Neural cell (in vitro differentiated cells): ENCODE measurements at regions not wholly inside any gene's neighbourhood (a gene's known extent, or its start where the extent isn't known, plus 50 kb on each side); places are given as distances from the start of the nearest gene placed in this dataset.

ENCODE experiments used
- H2AFZ ChIP-seq: fragments of 200-600, 300-800 bp; sonication (generic), shearing (Covaris generic); 2 replicates; pipeline ENCODE4 v1.6.0; 2014; ENCODE audit warnings: low read depth, mild to moderate bottlenecking, antibody characterized with exemption, low read length, moderate library complexity
- H3F3A ChIP-seq: fragments of 200-600 bp; shearing (Covaris generic); 2 replicates; pipeline ENCODE4 v1.6.1; 2016; ENCODE audit warnings: mild to moderate bottlenecking, moderate library complexity, mixed read lengths, antibody characterized with exemption, low read length; ENCODE audit not compliant: insufficient read depth, poor library complexity, severe bottlenecking
- H3K27ac ChIP-seq: fragments of 200-600, 300-800 bp; sonication (generic), shearing (Covaris generic); 2 replicates; pipeline ENCODE4 v1.5.1; 2014; ENCODE audit warnings: mild to moderate bottlenecking, low read length, moderate library complexity
- H3K27me3 ChIP-seq: fragments of 300-800, 200-600 bp; sonication (generic), shearing (Covaris generic); 2 replicates; pipeline ENCODE4 v1.6.0; 2014; ENCODE audit warnings: mild to moderate bottlenecking, low read depth, low read length, moderate library complexity; ENCODE audit not compliant: insufficient read depth
- H3K36me3 ChIP-seq: fragments of 300-800, 200-600 bp; sonication (generic), shearing (Covaris generic); 2 replicates; pipeline ENCODE4 v1.5.1; 2014; ENCODE audit warnings: mild to moderate bottlenecking, antibody characterized with exemption, low read length, moderate library complexity; ENCODE audit not compliant: insufficient read depth
- H3K4me2 ChIP-seq: fragments of 300-800, 200-600 bp; sonication (generic), shearing (Covaris generic); 2 replicates; pipeline ENCODE4 v1.6.0; 2014; ENCODE audit warnings: mild to moderate bottlenecking, low read length
- H3K4me3 ChIP-seq: fragments of 300-800, 200-600 bp; sonication (generic), shearing (Covaris generic); 2 replicates; pipeline ENCODE4 v1.5.1; 2014; ENCODE audit warnings: mild to moderate bottlenecking, low read length, moderate library complexity
- H3K79me2 ChIP-seq: fragments of 200-600 bp; shearing (Covaris generic); replicated peaks from 2 replicates; pipeline ENCODE4 v1.6.0; 2014; ENCODE audit warnings: mild to moderate bottlenecking, low read length, moderate library complexity; ENCODE audit not compliant: insufficient read depth
- H3K9ac ChIP-seq: fragments of 300-800, 200-600 bp; sonication (generic), shearing (Covaris generic); 2 replicates; pipeline ENCODE4 v1.6.1; 2016; ENCODE audit warnings: mild to moderate bottlenecking, low read length, mixed read lengths
- H3K9me2 ChIP-seq: fragments of 200-600 bp; shearing (Covaris generic); 2 replicates; pipeline ENCODE4 v1.6.1; 2016; ENCODE audit warnings: mild to moderate bottlenecking, low read length, mixed read lengths; ENCODE audit not compliant: insufficient read depth
- H3K9me3 ChIP-seq: fragments of 200-600, 300-800 bp; sonication (generic), shearing (Covaris generic); 2 replicates; pipeline ENCODE4 v1.6.1; 2016; ENCODE audit warnings: mild to moderate bottlenecking, mixed run types, low read length, moderate library complexity, mixed read lengths
- H4K20me1 ChIP-seq: fragments of 200-600 bp; shearing (Covaris generic); 2 replicates; pipeline ENCODE4 v1.6.1; 2016; ENCODE audit warnings: mild to moderate bottlenecking, mixed run types; ENCODE audit not compliant: insufficient read depth
- CTCF ChIP-seq: fragments of 450-650 bp; IDR thresholded peaks from 2 replicates; pipeline ENCODE4 v1.5.1; 2014; ENCODE audit warnings: antibody characterized with exemption, mild to moderate bottlenecking, moderate library complexity; ENCODE audit not compliant: poor library complexity, severe bottlenecking
- EZH2 ChIP-seq: fragments of 200-600, 300-800 bp; shearing (Covaris generic), sonication (generic); IDR thresholded peaks from 2 replicates; pipeline ENCODE4 v1.6.1; 2014; ENCODE audit warnings: antibody characterized with exemption, low read length, borderline replicate concordance, mild to moderate bottlenecking; ENCODE audit not compliant: insufficient read depth, poor library complexity, severe bottlenecking
- MXI1 ChIP-seq: fragments of 450-650 bp; conservative IDR thresholded peaks from 2 replicates; pipeline ENCODE4 v1.6.1; 2014; ENCODE audit warnings: antibody characterized with exemption, mild to moderate bottlenecking; ENCODE audit not compliant: poor library complexity, severe bottlenecking
- POLR2AphosphoS5 ChIP-seq: IDR thresholded peaks from 2 replicates; pipeline ENCODE4 v1.6.1; 2012
- RAD21 ChIP-seq: fragments of 450-650 bp; conservative IDR thresholded peaks from 2 replicates; pipeline ENCODE4 v1.6.1; 2014; ENCODE audit warnings: antibody characterized with exemption, mild to moderate bottlenecking, moderate library complexity
- REST ChIP-seq: IDR thresholded peaks from 2 replicates; pipeline ENCODE4 v1.6.1; 2012; ENCODE audit warnings: borderline replicate concordance
- SMC3 ChIP-seq: fragments of 450-650 bp; conservative IDR thresholded peaks from 2 replicates; pipeline ENCODE4 v1.6.1; 2014; ENCODE audit warnings: antibody characterized with exemption, mild to moderate bottlenecking, moderate library complexity; ENCODE audit not compliant: poor library complexity
- TAF1 ChIP-seq: IDR thresholded peaks from 2 replicates; pipeline ENCODE4 v1.6.1; 2012; ENCODE audit warnings: low read depth

DNA sequence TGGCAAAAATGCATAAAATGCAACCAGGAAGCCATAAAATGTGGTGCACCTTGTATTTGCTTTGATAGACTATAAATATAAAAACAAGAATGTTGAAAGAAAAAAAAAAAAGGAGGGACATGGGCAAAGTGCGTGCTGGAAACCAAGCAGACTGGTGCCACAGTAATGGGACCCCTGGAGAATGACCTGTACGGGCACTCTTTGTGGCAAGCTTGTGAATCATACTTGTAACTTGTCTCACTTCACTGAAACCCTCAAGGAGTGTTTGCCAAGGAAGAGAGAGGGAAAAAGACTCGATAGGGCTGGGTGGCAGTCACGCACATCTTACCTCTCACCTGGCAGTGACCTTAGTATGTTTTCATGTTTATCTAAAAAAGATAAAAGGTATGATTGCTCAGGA, 1183.6 kb downstream of the GATA3 start:
- Histone ChIP-seq H4K20me1 (no peaks in the 10 kb centered on the region), H3K4me2 (no peak overlapping the region), H2AFZ (no peak overlapping the region), H3K27me3 (no peaks in the 10 kb centered on the region), H3K79me2 (no peaks in the 10 kb centered on the region), H3K9me2 (no peaks in the 10 kb centered on the region), H3K27ac (no peak overlapping the region), H3F3A (no peaks in the 10 kb centered on the region), H3K9me3 (no peaks in the 10 kb centered on the region), H3K4me3 (no peak overlapping the region), H3K9ac (no peak overlapping the region), H3K36me3 (no peaks in the 10 kb centered on the region)
- TF ChIP-seq POLR2AphosphoS5 = no peak

GRCh38 chr10:9239298-9239697, 1184.8 kb downstream of the GATA3 start:
- H3K9me3 ChIP-seq = no peaks in the 10 kb centered on the region
- no peaks in the 10 kb centered on the region for H4K20me1 ChIP-seq
- H3K27ac ChIP-seq = no peak overlapping the region
- H3K79me2 ChIP-seq = no peaks in the 10 kb centered on the region
- H3K36me3 ChIP-seq = no peaks in the 10 kb centered on the region
- H3F3A ChIP-seq = no peaks in the 10 kb centered on the region
- H3K9me2 ChIP-seq = no peaks in the 10 kb centered on the region
- no peak overlapping the region for H3K9ac ChIP-seq
- no peak overlapping the region for H3K4me2 ChIP-seq
- H3K4me3 ChIP-seq = no peak overlapping the region
- TF ChIP-seq EZH2 (no peak), POLR2AphosphoS5 (no peak), MXI1 (no peak), RAD21 (no peak), CTCF (no peak), SMC3 (no peak), TAF1 (no peak)
- no peak overlapping the region for H2AFZ ChIP-seq
- no peaks in the 10 kb centered on the region for H3K27me3 ChIP-seq

DNA sequence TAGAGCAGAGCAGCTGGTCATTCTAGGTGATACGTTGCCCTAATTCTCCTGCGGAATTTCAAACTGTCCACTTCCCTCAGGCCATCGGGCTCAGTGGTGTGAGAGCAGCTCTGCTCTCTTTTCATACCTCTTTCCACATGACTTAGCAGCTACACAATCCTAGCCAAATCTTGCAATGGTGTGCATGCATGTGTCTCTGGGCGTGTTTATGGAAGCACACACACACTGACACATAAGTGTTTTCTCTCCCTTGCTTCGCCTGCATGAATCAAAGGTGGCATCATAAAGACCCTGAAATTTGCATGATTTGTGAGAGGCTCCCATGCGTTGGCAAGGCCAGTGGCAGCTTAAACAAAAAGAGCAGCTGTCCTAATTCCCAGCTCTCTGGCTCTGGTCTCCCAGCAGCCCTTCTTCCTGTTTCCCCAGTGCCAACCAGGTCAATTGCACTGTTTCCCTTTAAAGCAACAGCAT, 1189.5 kb downstream of the GATA3 start:
- Histone ChIP-seq H3K9me3 (no peaks in the 10 kb centered on the region), H3K9me2 (no peaks in the 10 kb centered on the region), H2AFZ (no peak overlapping the region), H3K4me3 (no peak overlapping the region), H4K20me1 (no peaks in the 10 kb centered on the region), H3F3A (no peaks in the 10 kb centered on the region), H3K9ac (no peak overlapping the region), H3K27ac (no peak overlapping the region), H3K79me2 (no peaks in the 10 kb centered on the region), H3K4me2 (no peak overlapping the region), H3K36me3 (no peaks in the 10 kb centered on the region), H3K27me3 (no peaks in the 10 kb centered on the region)
- TF ChIP-seq RAD21 = no peak
- no peak for TF ChIP-seq REST
- no peak for TF ChIP-seq EZH2
- no peak for TF ChIP-seq MXI1
- TF ChIP-seq SMC3 = no peak
- TF ChIP-seq POLR2AphosphoS5 = no peak
